ENCODE measurements at regions not wholly inside any gene's neighbourhood (a gene's known extent, or its start where the extent isn't known, plus 50 kb on each side); places are given as distances from the start of the nearest gene placed in this dataset.
A peak's percentile ranks its signal among the peaks of the same experiment; 100 is the strongest.
"Not testable (repeated sequence)": the region's sequence is repeated elsewhere in the genome, so short reads cannot be mapped to it uniquely, and the experiment has no call there.

GRCh38 chr18:34529358-34530335 is 180.5 kb upstream of the DTNA start:
- no peak for DNase-seq

- no peak for DNase-seq
Observed at GRCh38 chr18:34531110-34531509, 179.0 kb upstream of the DTNA start.

- DNase-seq: not testable (repeated sequence)
Observed at GRCh38 chr18:34534642-34535041, 175.5 kb upstream of the DTNA start.

- DNase-seq: no peak
Observed at GRCh38 chr18:34540897-34541296, 169.2 kb upstream of the DTNA start.

- DNase-seq: no peak
Observed at GRCh38 chr18:34542625-34543024, 167.5 kb upstream of the DTNA start.

- DNase-seq: no peak
Observed at GRCh38 chr18:34543356-34543755, 166.7 kb upstream of the DTNA start.

- peak; percentile 28 for DNase-seq
Observed at GRCh38 chr18:34543945-34544344, 166.2 kb upstream of the DTNA start.

- DNase-seq: no peak
Observed at GRCh38 chr18:34544930-34545329, 165.2 kb upstream of the DTNA start.

- DNase-seq: no peak
Observed at GRCh38 chr18:34548120-34548972, 161.8 kb upstream of the DTNA start.

- no peak for DNase-seq
Observed at GRCh38 chr18:34548973-34549294, 161.2 kb upstream of the DTNA start.

- DNase-seq: no peak
Observed at GRCh38 chr18:34549367-34549766, 160.7 kb upstream of the DTNA start.

GRCh38 chr18:34550156-34550555 is 159.9 kb upstream of the DTNA start:
- no peak for DNase-seq

GRCh38 chr18:34550902-34551301 is 159.2 kb upstream of the DTNA start:
- DNase-seq: no peak

GRCh38 chr18:34551824-34552223 is 158.3 kb upstream of the DTNA start:
- no peak for DNase-seq

GRCh38 chr18:34562252-34562870 is 147.7 kb upstream of the DTNA start:
- no peak for DNase-seq

GRCh38 chr18:34567857-34568256 is 142.2 kb upstream of the DTNA start:
- DNase-seq: no peak

GRCh38 chr18:34576622-34577021 is 133.5 kb upstream of the DTNA start:
- DNase-seq: no peak

- no peak for DNase-seq
Observed at GRCh38 chr18:34583895-34584294, 126.2 kb upstream of the DTNA start.

GRCh38 chr18:34590503-34590902 is 119.6 kb upstream of the DTNA start:
- DNase-seq: no peak

GRCh38 chr18:34591920-34592444 is 118.1 kb upstream of the DTNA start:
- DNase-seq: no peak

- no peak for DNase-seq
Observed at GRCh38 chr18:34592481-34592880, 117.6 kb upstream of the DTNA start.

- DNase-seq: no peak
Observed at GRCh38 chr18:34592961-34593382, 117.1 kb upstream of the DTNA start.

GRCh38 chr18:34594266-34594665 is 115.8 kb upstream of the DTNA start:
- DNase-seq: no peak
